22Rv1 (cell line): ENCODE measurements at regions not wholly inside any gene's neighbourhood (a gene's known extent, or its start where the extent isn't known, plus 50 kb on each side); places are given as distances from the start of the nearest gene placed in this dataset.

Experiments
- H3K27ac ChIP-seq: fragments of 450-650 bp; 2 replicates; pipeline ENCODE4 v1.5.1; 2017
- ZFX ChIP-seq: fragments of 450-650 bp; IDR thresholded peaks from 2 replicates; pipeline ENCODE4 v1.6.1; 2017; ENCODE audit warnings: antibody characterized with exemption, borderline replicate concordance
- TF ChIP-seq, protein P1 (sequence below): fragments of 450-650 bp; IDR thresholded peaks from 2 replicates; pipeline ENCODE4 v1.5.1; 2017; ENCODE audit warnings: mild to moderate bottlenecking

DNA sequence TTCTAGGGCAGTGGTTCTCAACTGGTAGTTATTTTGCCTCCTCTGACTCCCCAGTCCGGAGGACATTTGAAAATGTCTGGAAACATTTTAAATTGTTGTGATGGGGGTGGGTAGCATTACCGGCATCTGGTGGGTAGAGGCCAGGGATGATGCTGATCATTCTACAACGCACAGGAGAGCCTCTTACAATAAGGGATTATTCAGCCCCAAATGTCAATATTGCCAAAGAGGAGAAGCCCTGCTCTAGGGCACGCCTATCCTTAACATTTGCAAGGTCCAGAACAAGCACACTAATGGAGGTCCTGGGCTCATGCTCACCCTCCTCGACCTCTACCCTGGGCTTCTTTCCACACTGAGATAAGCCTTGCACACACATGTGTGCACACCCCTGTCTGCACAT lies 106.4 kb downstream of the MINAR1 start:
- no peak overlapping the region for H3K27ac ChIP-seq
- TF ChIP-seq ZFX: no peak
- TF ChIP-seq, protein P1, sequence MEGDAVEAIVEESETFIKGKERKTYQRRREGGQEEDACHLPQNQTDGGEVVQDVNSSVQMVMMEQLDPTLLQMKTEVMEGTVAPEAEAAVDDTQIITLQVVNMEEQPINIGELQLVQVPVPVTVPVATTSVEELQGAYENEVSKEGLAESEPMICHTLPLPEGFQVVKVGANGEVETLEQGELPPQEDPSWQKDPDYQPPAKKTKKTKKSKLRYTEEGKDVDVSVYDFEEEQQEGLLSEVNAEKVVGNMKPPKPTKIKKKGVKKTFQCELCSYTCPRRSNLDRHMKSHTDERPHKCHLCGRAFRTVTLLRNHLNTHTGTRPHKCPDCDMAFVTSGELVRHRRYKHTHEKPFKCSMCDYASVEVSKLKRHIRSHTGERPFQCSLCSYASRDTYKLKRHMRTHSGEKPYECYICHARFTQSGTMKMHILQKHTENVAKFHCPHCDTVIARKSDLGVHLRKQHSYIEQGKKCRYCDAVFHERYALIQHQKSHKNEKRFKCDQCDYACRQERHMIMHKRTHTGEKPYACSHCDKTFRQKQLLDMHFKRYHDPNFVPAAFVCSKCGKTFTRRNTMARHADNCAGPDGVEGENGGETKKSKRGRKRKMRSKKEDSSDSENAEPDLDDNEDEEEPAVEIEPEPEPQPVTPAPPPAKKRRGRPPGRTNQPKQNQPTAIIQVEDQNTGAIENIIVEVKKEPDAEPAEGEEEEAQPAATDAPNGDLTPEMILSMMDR: no peak

DNA sequence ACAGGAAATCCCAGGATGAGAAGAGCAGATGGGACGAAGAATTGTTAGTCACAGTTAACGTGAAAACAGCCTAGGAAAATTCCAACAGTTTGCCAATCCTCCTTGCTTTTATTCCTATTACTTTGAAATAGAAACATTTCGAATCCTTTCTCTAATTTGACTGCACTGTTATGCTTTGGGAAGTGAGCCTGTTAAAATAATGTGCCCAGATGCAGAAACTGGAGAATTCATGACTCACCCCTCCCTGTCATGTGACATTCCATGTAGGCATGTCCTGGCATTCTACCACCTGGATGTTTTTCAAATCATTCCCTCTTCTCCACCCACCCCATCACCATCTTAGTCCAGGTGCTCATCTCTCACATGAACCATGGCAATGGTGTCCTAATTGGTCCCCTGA lies 107.3 kb downstream of the MINAR1 start:
- H3K27ac ChIP-seq: no peak overlapping the region
- no peak for TF ChIP-seq ZFX
- TF ChIP-seq, protein P1: no peak

DNA sequence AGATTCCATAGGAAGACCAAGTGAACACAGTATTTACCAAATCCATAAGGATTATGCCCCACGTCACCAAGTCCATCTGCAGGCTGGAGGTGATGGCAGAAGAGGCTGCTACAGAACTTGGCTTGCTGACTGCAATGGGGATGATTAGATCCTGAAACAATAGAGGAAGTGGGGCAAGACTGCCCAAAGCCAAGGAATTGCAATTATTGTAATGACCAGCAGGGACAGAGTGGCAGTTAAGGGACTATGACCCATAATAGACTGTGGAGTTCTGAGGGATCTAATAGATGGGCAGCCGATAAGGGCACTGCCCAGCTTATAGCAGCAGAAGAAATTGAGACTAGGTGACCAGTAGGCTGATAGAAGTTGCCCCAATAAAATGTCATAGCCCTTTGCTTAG lies 108.4 kb downstream of the MINAR1 start:
- no peak for TF ChIP-seq ZFX
- TF ChIP-seq, protein P1: peak; percentile 39
- H3K27ac ChIP-seq: no peak overlapping the region

DNA sequence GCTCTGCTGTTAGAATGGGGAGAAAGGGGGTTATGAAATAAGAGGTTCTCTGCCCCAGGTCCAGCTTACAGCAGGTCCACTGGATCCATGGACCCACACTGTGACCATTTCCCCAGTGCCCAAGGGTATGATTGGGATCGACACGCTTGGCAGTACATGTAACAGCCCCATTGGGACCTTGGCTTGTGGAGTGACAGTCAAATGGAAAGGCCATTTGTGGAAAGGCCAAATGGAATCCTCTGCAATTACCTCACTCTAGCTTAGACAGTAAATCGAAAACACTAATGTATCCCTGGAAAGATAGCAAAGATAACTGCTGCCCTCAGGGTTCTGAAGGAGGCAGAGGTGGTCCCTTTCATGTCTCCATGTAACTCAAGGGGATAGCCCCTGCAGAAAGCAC lies 109.1 kb downstream of the MINAR1 start:
- TF ChIP-seq, protein P1: no peak
- no peak for TF ChIP-seq ZFX
- no peak overlapping the region for H3K27ac ChIP-seq

DNA sequence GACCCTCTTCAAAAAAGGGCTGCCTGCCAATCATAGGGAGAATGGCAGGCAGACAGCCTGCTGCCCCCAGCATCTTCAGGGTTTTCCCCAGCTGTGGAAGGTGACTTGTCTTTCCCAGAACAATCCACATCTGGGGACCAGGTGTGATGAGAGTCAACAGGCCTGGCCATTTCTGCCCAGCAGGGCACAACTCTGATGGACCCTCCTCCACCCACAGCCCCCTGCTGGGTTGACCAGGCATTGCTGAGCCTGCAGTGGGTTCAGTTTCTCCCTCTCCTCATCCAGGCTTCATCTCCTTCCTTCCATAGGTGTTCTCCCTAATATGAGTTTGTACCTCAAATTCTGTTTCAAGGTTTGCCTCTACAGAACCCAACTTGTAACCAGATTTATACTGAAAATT lies 111.0 kb downstream of the MINAR1 start:
- TF ChIP-seq ZFX: no peak
- TF ChIP-seq, protein P1: no peak
- H3K27ac ChIP-seq: no peak overlapping the region

DNA sequence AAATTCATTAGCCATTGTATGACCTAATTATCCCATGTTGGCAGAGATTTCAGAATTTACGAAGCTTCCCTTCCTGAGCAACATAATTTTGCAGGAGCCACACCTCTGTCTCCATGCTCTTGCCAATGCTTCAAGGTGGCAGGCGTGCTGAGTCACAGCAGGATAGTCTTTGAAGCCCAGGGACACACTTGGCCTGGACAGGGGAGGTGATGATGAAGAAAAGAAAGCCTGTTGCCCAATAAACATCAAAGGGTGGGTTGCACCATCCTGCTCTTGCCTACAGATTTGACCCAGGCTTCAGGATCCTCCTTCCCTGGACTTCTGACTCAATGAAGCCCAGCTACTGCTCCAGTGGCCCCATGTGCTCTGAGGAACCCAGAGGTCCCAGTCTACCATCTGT lies 117.1 kb downstream of the MINAR1 start:
- TF ChIP-seq, protein P1: no peak
- TF ChIP-seq ZFX: no peak

DNA sequence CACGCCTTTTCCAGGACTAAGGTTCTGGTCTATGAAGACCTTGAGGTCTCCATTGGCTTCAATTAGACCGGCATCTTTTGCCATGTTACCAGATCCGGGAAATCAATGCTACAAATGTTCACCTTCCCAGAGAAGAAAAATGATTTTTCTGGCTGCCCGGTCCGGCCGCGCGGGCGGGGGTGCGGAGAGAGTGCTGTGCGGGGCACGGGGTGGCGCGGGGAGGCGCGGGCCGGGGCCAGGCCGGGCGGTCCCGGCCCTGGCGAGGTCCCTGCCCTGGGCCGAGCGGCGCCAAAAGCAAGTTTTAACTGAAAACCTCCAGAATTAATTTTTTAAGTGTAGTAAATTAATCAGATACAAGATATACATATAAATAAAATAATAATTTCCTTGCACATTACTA lies 128.2 kb downstream of the MINAR1 start:
- no peak overlapping the region for H3K27ac ChIP-seq
- TF ChIP-seq, protein P1: no peak
- no peak for TF ChIP-seq ZFX

More for the DNA sequence above, 117.1 kb downstream of the MINAR1 start:
- H3K27ac ChIP-seq: no peak overlapping the region
